ENCODE measurements at regions not wholly inside any gene's neighbourhood (a gene's known extent, or its start where the extent isn't known, plus 50 kb on each side); places are given as distances from the start of the nearest gene placed in this dataset.

DNA sequence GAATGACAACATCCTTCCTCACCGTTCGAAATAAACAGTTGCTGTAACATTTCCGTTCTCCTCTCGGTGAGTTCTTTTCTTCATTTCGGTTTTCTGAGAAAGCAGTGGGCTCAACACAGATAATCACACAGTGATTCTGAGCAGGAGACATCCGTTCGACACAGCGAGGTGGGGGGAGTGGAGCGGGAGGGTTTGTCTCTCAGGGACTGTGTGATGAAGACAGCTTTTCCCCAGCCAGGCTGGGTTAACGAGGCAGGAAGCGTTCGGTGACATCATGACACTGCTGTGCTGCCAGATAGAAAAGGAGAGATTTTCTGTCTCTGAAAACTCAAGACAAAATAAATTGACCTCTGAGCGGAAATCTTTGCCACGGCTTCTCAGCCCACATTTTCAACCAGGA lies 119.3 kb downstream of the CRLF2 start:
- TF ChIP-seq, protein P1, sequence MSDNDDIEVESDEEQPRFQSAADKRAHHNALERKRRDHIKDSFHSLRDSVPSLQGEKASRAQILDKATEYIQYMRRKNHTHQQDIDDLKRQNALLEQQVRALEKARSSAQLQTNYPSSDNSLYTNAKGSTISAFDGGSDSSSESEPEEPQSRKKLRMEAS (IDR thresholded peaks at IDR 0.05; ENCODE audit: low read depth, low read length), result no peak
- TF ChIP-seq, protein P2, sequence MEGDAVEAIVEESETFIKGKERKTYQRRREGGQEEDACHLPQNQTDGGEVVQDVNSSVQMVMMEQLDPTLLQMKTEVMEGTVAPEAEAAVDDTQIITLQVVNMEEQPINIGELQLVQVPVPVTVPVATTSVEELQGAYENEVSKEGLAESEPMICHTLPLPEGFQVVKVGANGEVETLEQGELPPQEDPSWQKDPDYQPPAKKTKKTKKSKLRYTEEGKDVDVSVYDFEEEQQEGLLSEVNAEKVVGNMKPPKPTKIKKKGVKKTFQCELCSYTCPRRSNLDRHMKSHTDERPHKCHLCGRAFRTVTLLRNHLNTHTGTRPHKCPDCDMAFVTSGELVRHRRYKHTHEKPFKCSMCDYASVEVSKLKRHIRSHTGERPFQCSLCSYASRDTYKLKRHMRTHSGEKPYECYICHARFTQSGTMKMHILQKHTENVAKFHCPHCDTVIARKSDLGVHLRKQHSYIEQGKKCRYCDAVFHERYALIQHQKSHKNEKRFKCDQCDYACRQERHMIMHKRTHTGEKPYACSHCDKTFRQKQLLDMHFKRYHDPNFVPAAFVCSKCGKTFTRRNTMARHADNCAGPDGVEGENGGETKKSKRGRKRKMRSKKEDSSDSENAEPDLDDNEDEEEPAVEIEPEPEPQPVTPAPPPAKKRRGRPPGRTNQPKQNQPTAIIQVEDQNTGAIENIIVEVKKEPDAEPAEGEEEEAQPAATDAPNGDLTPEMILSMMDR (IDR thresholded peaks at IDR 0.05 in 2 of 3, conservative IDR thresholded peaks at IDR 0.05 in 1 of 3; ENCODE audit: control insufficient read depth in 2 of 3, extremely low read depth in 1 of 3, insufficient read depth in 1 of 3, low read depth in 3 of 3, low read length in 3 of 3), result no peak
- TF ChIP-seq, protein P3, sequence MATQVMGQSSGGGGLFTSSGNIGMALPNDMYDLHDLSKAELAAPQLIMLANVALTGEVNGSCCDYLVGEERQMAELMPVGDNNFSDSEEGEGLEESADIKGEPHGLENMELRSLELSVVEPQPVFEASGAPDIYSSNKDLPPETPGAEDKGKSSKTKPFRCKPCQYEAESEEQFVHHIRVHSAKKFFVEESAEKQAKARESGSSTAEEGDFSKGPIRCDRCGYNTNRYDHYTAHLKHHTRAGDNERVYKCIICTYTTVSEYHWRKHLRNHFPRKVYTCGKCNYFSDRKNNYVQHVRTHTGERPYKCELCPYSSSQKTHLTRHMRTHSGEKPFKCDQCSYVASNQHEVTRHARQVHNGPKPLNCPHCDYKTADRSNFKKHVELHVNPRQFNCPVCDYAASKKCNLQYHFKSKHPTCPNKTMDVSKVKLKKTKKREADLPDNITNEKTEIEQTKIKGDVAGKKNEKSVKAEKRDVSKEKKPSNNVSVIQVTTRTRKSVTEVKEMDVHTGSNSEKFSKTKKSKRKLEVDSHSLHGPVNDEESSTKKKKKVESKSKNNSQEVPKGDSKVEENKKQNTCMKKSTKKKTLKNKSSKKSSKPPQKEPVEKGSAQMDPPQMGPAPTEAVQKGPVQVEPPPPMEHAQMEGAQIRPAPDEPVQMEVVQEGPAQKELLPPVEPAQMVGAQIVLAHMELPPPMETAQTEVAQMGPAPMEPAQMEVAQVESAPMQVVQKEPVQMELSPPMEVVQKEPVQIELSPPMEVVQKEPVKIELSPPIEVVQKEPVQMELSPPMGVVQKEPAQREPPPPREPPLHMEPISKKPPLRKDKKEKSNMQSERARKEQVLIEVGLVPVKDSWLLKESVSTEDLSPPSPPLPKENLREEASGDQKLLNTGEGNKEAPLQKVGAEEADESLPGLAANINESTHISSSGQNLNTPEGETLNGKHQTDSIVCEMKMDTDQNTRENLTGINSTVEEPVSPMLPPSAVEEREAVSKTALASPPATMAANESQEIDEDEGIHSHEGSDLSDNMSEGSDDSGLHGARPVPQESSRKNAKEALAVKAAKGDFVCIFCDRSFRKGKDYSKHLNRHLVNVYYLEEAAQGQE (IDR thresholded peaks at IDR 0.05; ENCODE audit: low read depth, low read length), result no peak
- TF ChIP-seq RAD51 (IDR thresholded peaks at IDR 0.05), result no peak
